ENCODE measurements at regions not wholly inside any gene's neighbourhood (a gene's known extent, or its start where the extent isn't known, plus 50 kb on each side); places are given as distances from the start of the nearest gene placed in this dataset.

DNA sequence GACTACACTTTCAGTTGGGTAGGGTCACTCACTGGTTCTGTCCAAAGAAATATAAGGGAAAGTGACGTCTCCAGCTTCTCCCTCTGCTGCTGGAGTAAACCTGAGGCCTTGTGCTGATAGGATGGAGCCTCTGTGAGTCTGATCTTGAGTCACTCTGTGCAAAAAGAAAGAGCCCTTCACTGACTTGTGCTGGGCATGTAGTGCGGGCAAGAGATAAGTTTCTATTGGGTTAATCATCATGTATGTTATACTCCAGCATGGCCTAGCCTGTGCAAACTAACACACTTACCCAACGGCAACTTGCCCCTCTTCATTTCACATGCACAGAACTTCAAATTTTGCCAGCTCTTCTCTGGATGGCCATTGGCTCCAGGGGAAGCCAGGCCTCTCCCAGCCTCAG is 118.5 kb upstream of the LMO4 start:
- H3K27ac ChIP-seq: no peak overlapping the region
- peak; percentile 52 to 60 for DNase-seq (ENCODE audit: extremely low spot score in 2 of 2)
- no peaks in the 10 kb centered on the region for H3K4me1 ChIP-seq
- TF ChIP-seq CTCF (IDR thresholded peaks at IDR 0.05) (no peak), POLR2AphosphoS5 (IDR thresholded peaks at IDR 0.05; ENCODE audit: insufficient read depth in 1 of 2, low read depth in 1 of 2) (no peak), POLR2A (IDR thresholded peaks at IDR 0.05) (no peak)
- intact Hi-C loops (cut with DNase I): no loop called here
- no peaks in the 10 kb centered on the region for H3K9me3 ChIP-seq
- H3K36me3 ChIP-seq: no peaks in the 10 kb centered on the region
- no peak overlapping the region for H3K4me3 ChIP-seq
- H3K27me3 ChIP-seq: no peaks in the 10 kb centered on the region

- Histone ChIP-seq H3K27ac (no peak overlapping the region), H3K4me3 (no peak overlapping the region), H3K36me3 (no peaks in the 10 kb centered on the region), H3K4me1 (no peaks in the 10 kb centered on the region), H3K9me3 (no peaks in the 10 kb centered on the region), H3K27me3 (no peaks in the 10 kb centered on the region)
- TF ChIP-seq CTCF (IDR thresholded peaks at IDR 0.05) (no peak), POLR2AphosphoS5 (IDR thresholded peaks at IDR 0.05; ENCODE audit: insufficient read depth in 1 of 2, low read depth in 1 of 2) (no peak), POLR2A (IDR thresholded peaks at IDR 0.05) (no peak)
- intact Hi-C loops (cut with DNase I): no loop called here
- no peak for DNase-seq (ENCODE audit: extremely low spot score in 2 of 2)
Measured at GRCh38 chr1:87212431-87213134, 116.1 kb upstream of the LMO4 start.

DNA sequence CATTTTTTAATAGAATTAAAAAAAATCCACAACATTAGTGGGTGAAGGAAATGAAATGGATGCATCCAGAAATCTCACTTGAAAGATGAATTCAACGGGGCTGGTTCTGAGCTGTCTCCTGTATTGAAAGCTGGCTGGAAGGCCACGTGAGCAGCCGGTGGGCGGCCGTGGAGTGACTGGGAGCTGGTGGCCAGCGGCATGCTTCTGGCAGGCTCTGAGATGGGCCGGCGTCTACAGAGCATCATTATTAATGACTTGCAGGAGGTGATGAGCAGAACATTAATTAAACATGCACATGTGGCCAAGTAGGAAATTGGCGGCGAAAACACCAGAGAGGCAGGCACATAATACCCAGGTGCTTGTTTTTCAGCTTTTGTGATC is 115.6 kb upstream of the LMO4 start:
- H3K4me1 ChIP-seq: no peaks in the 10 kb centered on the region

GRCh38 chr1:87215592-87215991 is 113.1 kb upstream of the LMO4 start:
- H3K9me3 ChIP-seq: no peaks in the 10 kb centered on the region
- TF ChIP-seq POLR2AphosphoS5 (IDR thresholded peaks at IDR 0.05; ENCODE audit: insufficient read depth in 1 of 2, low read depth in 1 of 2) (no peak), POLR2A (IDR thresholded peaks at IDR 0.05) (no peak)
- no peak overlapping the region for H3K27ac ChIP-seq
- no peaks in the 10 kb centered on the region for H3K27me3 ChIP-seq
- DNase-seq (ENCODE audit: extremely low spot score in 2 of 2): no peak
- no peak overlapping the region for H3K4me3 ChIP-seq
- no peaks in the 10 kb centered on the region for H3K4me1 ChIP-seq
- intact Hi-C loops (cut with DNase I): no loop called here
- H3K36me3 ChIP-seq: no peaks in the 10 kb centered on the region

More for the DNA sequence above, 115.6 kb upstream of the LMO4 start:
- H3K36me3 ChIP-seq: no peaks in the 10 kb centered on the region
- no peaks in the 10 kb centered on the region for H3K27me3 ChIP-seq
- H3K9me3 ChIP-seq: no peaks in the 10 kb centered on the region
- no peak overlapping the region for H3K27ac ChIP-seq
- TF ChIP-seq CTCF (IDR thresholded peaks at IDR 0.05): no peak
- TF ChIP-seq POLR2AphosphoS5 (IDR thresholded peaks at IDR 0.05; ENCODE audit: insufficient read depth in 1 of 2, low read depth in 1 of 2): no peak
- TF ChIP-seq POLR2A (IDR thresholded peaks at IDR 0.05): no peak
- intact Hi-C loops (cut with DNase I): no loop called here
- peak in 1 of 2 donors; percentile 31 for DNase-seq (ENCODE audit: extremely low spot score in 2 of 2)
- H3K4me3 ChIP-seq: no peak overlapping the region

GRCh38 chr1:87218618-87219017 is 110.1 kb upstream of the LMO4 start:
- intact Hi-C loops (cut with DNase I): no loop called here
- H3K4me1 ChIP-seq: no peaks in the 10 kb centered on the region
- no peak overlapping the region for H3K4me3 ChIP-seq
- TF ChIP-seq POLR2AphosphoS5 (IDR thresholded peaks at IDR 0.05; ENCODE audit: insufficient read depth in 1 of 2, low read depth in 1 of 2): no peak
- no peak for TF ChIP-seq CTCF (IDR thresholded peaks at IDR 0.05)
- TF ChIP-seq POLR2A (IDR thresholded peaks at IDR 0.05): no peak
- DNase-seq (ENCODE audit: extremely low spot score in 2 of 2): peak in 1 of 2 donors; percentile 14
- H3K36me3 ChIP-seq: no peaks in the 10 kb centered on the region
- no peak overlapping the region for H3K27ac ChIP-seq
- H3K9me3 ChIP-seq: no peaks in the 10 kb centered on the region
- H3K27me3 ChIP-seq: no peaks in the 10 kb centered on the region
